GM18870 (cell line): ENCODE measurements at regions not wholly inside any gene's neighbourhood (a gene's known extent, or its start where the extent isn't known, plus 50 kb on each side); places are given as distances from the start of the nearest gene placed in this dataset.

ENCODE experiments used
- ATAC-seq: cut with Tn5 transposase; IDR thresholded peaks from one replicate; pipeline ENCODE4 v1.9.1; 2021; ENCODE audit warnings: moderate library complexity; ENCODE audit not compliant: unreplicated experiment

- no peak for ATAC-seq
These were observed 257.1 kb downstream of the ADAMTS20 start for GRCh38 chr12:43294916-43295315.

- no peak for ATAC-seq
These were observed 257.9 kb downstream of the ADAMTS20 start for GRCh38 chr12:43294147-43294546.

GRCh38 chr12:43293396-43293795 is 258.6 kb downstream of the ADAMTS20 start:
- ATAC-seq: no peak

GRCh38 chr12:43292699-43293098 is 259.3 kb downstream of the ADAMTS20 start:
- no peak for ATAC-seq

GRCh38 chr12:43291516-43291915 is 260.5 kb downstream of the ADAMTS20 start:
- ATAC-seq: no peak

GRCh38 chr12:43290836-43291235 is 261.2 kb downstream of the ADAMTS20 start:
- no peak for ATAC-seq

GRCh38 chr12:43289426-43289801 is 262.6 kb downstream of the ADAMTS20 start:
- ATAC-seq: no peak

GRCh38 chr12:43288671-43289425 is 263.2 kb downstream of the ADAMTS20 start:
- ATAC-seq: no peak

GRCh38 chr12:43287706-43288383 is 264.2 kb downstream of the ADAMTS20 start:
- ATAC-seq: no peak

- no peak for ATAC-seq
These were observed 265.0 kb downstream of the ADAMTS20 start for GRCh38 chr12:43286986-43287385.

GRCh38 chr12:43285159-43285598 is 266.8 kb downstream of the ADAMTS20 start:
- ATAC-seq: no peak

GRCh38 chr12:43284486-43285158 is 267.4 kb downstream of the ADAMTS20 start:
- ATAC-seq: no peak

- no peak for ATAC-seq
These were observed 268.8 kb downstream of the ADAMTS20 start for GRCh38 chr12:43283206-43283605.

- no peak for ATAC-seq
These were observed 269.9 kb downstream of the ADAMTS20 start for GRCh38 chr12:43282106-43282505.

- no peak for ATAC-seq
These were observed 270.4 kb downstream of the ADAMTS20 start for GRCh38 chr12:43281563-43281962.

GRCh38 chr12:43278541-43278832 is 273.5 kb downstream of the ADAMTS20 start:
- ATAC-seq: no peak

- peak; percentile 93 for ATAC-seq
These were observed 274.1 kb downstream of the ADAMTS20 start for GRCh38 chr12:43277651-43278540.

GRCh38 chr12:43273467-43273866 is 278.5 kb downstream of the ADAMTS20 start:
- ATAC-seq: no peak

- no peak for ATAC-seq
These were observed 280.3 kb downstream of the ADAMTS20 start for GRCh38 chr12:43271659-43272058.

GRCh38 chr12:43267818-43268217 is 284.2 kb downstream of the ADAMTS20 start:
- ATAC-seq: no peak

GRCh38 chr12:43261701-43262100 is 290.3 kb downstream of the ADAMTS20 start:
- ATAC-seq: no peak
